ENCODE measurements at regions not wholly inside any gene's neighbourhood (a gene's known extent, or its start where the extent isn't known, plus 50 kb on each side); places are given as distances from the start of the nearest gene placed in this dataset.

DNA sequence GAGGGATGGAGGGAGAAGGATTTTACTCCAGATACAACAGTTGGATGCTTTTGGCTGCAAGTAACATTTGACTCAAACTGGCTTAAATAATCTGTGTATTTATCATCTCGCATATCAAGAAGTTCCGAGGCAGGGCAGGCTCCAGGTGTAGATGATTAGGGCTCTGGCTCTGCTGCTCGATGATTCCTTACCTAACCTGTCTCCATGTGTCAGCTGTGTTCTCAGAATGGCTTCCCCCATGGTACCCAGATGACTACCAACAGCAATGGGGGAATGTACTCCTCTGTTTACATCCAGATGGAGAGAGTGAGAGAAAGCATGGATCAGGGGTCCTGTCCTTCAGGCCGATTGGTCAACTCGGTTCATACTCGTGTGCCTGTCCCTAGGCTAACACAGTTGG is 90.4 kb upstream of the AKT3 start:
- TF ChIP-seq, protein P1, sequence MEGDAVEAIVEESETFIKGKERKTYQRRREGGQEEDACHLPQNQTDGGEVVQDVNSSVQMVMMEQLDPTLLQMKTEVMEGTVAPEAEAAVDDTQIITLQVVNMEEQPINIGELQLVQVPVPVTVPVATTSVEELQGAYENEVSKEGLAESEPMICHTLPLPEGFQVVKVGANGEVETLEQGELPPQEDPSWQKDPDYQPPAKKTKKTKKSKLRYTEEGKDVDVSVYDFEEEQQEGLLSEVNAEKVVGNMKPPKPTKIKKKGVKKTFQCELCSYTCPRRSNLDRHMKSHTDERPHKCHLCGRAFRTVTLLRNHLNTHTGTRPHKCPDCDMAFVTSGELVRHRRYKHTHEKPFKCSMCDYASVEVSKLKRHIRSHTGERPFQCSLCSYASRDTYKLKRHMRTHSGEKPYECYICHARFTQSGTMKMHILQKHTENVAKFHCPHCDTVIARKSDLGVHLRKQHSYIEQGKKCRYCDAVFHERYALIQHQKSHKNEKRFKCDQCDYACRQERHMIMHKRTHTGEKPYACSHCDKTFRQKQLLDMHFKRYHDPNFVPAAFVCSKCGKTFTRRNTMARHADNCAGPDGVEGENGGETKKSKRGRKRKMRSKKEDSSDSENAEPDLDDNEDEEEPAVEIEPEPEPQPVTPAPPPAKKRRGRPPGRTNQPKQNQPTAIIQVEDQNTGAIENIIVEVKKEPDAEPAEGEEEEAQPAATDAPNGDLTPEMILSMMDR (IDR thresholded peaks at IDR 0.05), result no peak
- TF ChIP-seq POLR2A (IDR thresholded peaks at IDR 0.05) (no peak), POLR2AphosphoS5 (IDR thresholded peaks at IDR 0.05) (no peak)
